ENCODE measurements at regions not wholly inside any gene's neighbourhood (a gene's known extent, or its start where the extent isn't known, plus 50 kb on each side); places are given as distances from the start of the nearest gene placed in this dataset.

- no peak for DNase-seq (ENCODE audit: low read depth)
Observed at GRCh38 chr4:161225327-161225726, 938.5 kb downstream of the FSTL5 start.

- DNase-seq (ENCODE audit: low read depth), result no peak
Observed at GRCh38 chr4:161222889-161223288, 940.9 kb downstream of the FSTL5 start.

- DNase-seq (ENCODE audit: low read depth), result no peak
Observed at GRCh38 chr4:161208564-161208963, 955.2 kb downstream of the FSTL5 start.

GRCh38 chr4:161206528-161207080 lies 957.2 kb downstream of the FSTL5 start:
- no peak for DNase-seq (ENCODE audit: low read depth)

- DNase-seq (ENCODE audit: low read depth), result no peak
Observed at GRCh38 chr4:161203865-161204264, 959.9 kb downstream of the FSTL5 start.

GRCh38 chr4:161197912-161198311 lies 965.9 kb downstream of the FSTL5 start:
- DNase-seq (ENCODE audit: low read depth), result no peak

GRCh38 chr4:161197474-161197873 lies 966.3 kb downstream of the FSTL5 start:
- DNase-seq (ENCODE audit: low read depth), result no peak

- DNase-seq (ENCODE audit: low read depth), result no peak
Observed at GRCh38 chr4:161189286-161190134, 974.3 kb downstream of the FSTL5 start.

- no peak for DNase-seq (ENCODE audit: low read depth)
Observed at GRCh38 chr4:161188578-161188977, 975.2 kb downstream of the FSTL5 start.

GRCh38 chr4:161187569-161187968 lies 976.2 kb downstream of the FSTL5 start:
- no peak for DNase-seq (ENCODE audit: low read depth)

GRCh38 chr4:161186750-161187149 lies 977.0 kb downstream of the FSTL5 start:
- DNase-seq (ENCODE audit: low read depth), result no peak

- no peak for DNase-seq (ENCODE audit: low read depth)
Observed at GRCh38 chr4:161186012-161186411, 977.8 kb downstream of the FSTL5 start.

- no peak for DNase-seq (ENCODE audit: low read depth)
Observed at GRCh38 chr4:161183729-161184128, 980.1 kb downstream of the FSTL5 start.

- DNase-seq (ENCODE audit: low read depth), result no peak
Observed at GRCh38 chr4:161182913-161183312, 980.9 kb downstream of the FSTL5 start.

- DNase-seq (ENCODE audit: low read depth), result no peak
Observed at GRCh38 chr4:161178310-161178709, 985.5 kb downstream of the FSTL5 start.

GRCh38 chr4:161172396-161173026 lies 991.3 kb downstream of the FSTL5 start:
- DNase-seq (ENCODE audit: low read depth), result no peak

GRCh38 chr4:161167539-161167938 lies 996.3 kb downstream of the FSTL5 start:
- no peak for DNase-seq (ENCODE audit: low read depth)

- no peak for DNase-seq (ENCODE audit: low read depth)
Observed at GRCh38 chr4:161160718-161161117, 1003.1 kb downstream of the FSTL5 start.

GRCh38 chr4:161148051-161148450 lies 1015.7 kb downstream of the FSTL5 start:
- no peak for DNase-seq (ENCODE audit: low read depth)

GRCh38 chr4:161143375-161143774 lies 1020.4 kb downstream of the FSTL5 start:
- no peak for DNase-seq (ENCODE audit: low read depth)

- DNase-seq (ENCODE audit: low read depth), result no peak
Observed at GRCh38 chr4:161134795-161135194, 1029.0 kb downstream of the FSTL5 start.

GRCh38 chr4:161133586-161134276 lies 1030.1 kb downstream of the FSTL5 start:
- no peak for DNase-seq (ENCODE audit: low read depth)
